ENCODE measurements at regions not wholly inside any gene's neighbourhood (a gene's known extent, or its start where the extent isn't known, plus 50 kb on each side); places are given as distances from the start of the nearest gene placed in this dataset.

- Histone ChIP-seq H3K27ac (ENCODE audit: low read depth, low read length) (peak overlapping the region; percentile 3), H3K4me3 (ENCODE audit: low read depth in 1 of 5, low read length in 5 of 5) (peak overlapping the region in 3 of 5 donors; percentile 7 to 19 (median 10)), H3K27me3 (ENCODE audit: control insufficient read depth in 5 of 5, insufficient read depth in 4 of 5, low read length in 5 of 5) (no peaks in the 10 kb centered on the region), H3K36me3 (ENCODE audit: control insufficient read depth in 5 of 5, insufficient read depth in 5 of 5, low read length in 5 of 5) (no peaks in the 10 kb centered on the region), H3K4me1 (ENCODE audit: control insufficient read depth in 5 of 5, insufficient read depth in 5 of 5, low read length in 5 of 5) (peaks cover 0 to 21% (median 15%) of the 10 kb centered on the region in 5 donors), H3K9ac (ENCODE audit: low read length in 5 of 5) (peak overlapping the region in 1 of 5 donors; percentile 6), H3K9me3 (ENCODE audit: control insufficient read depth in 5 of 5, low read length in 5 of 5) (peaks cover 7 to 21% (median 10%) of the 10 kb centered on the region in 5 donors)
Observed at GRCh38 chr3:59654123-59654479, 604.3 kb upstream of the CFAP20DC start.

DNA sequence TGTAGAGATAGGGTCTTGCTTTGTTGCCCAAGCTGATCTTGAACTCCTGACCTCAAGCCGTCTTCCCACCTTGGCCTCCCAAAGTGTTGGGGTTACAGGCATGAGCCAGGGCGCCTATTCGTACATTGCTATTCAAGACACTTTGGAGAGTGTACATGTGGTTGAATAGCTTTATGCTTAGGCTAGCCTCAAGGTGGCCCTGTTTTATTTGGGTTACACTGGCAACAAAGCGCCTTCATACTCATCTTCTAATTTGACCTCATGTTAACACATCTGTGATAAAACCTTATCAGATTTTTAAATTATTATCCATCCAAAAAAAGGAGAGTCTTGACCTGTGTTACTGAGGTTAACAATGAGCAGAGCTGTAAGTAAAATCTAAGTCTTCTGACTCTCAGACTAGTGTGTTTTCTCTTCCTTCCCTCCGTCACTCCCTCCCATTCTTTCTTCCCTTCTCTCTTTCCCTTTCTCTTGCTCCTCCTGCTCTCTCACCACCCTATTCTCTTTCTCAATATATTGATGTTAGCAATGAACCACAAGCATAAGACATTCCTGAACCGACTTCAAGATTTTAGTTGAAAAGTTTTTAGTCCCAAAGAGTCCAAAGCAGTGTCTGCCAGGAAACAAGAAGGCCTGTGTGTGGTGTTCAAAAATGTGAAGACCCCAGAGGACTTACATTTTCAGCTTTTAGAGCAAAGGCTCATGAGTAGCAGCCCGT, 603.7 kb upstream of the CFAP20DC start:
- H3K27ac ChIP-seq (ENCODE audit: low read depth, low read length): peak overlapping the region; percentile 3
- peak overlapping the region in 1 of 5 donors; percentile 6 for H3K9ac ChIP-seq (ENCODE audit: low read length in 5 of 5)
- H3K9me3 ChIP-seq (ENCODE audit: control insufficient read depth in 5 of 5, low read length in 5 of 5): peaks cover 7 to 26% (median 16%) of the 10 kb centered on the region in 5 donors
- no peaks in the 10 kb centered on the region for H3K27me3 ChIP-seq (ENCODE audit: control insufficient read depth in 5 of 5, insufficient read depth in 4 of 5, low read length in 5 of 5)
- no peaks in the 10 kb centered on the region for H3K36me3 ChIP-seq (ENCODE audit: control insufficient read depth in 5 of 5, insufficient read depth in 5 of 5, low read length in 5 of 5)
- peak overlapping the region in 3 of 5 donors; percentile 7 to 19 (median 10) for H3K4me3 ChIP-seq (ENCODE audit: low read depth in 1 of 5, low read length in 5 of 5)
- H3K4me1 ChIP-seq (ENCODE audit: control insufficient read depth in 5 of 5, insufficient read depth in 5 of 5, low read length in 5 of 5): peaks cover 0 to 21% (median 15%) of the 10 kb centered on the region in 5 donors

- no peak overlapping the region for H3K9ac ChIP-seq (ENCODE audit: low read length in 5 of 5)
- H3K27ac ChIP-seq (ENCODE audit: low read depth, low read length): no peak overlapping the region
- H3K4me1 ChIP-seq (ENCODE audit: control insufficient read depth in 5 of 5, insufficient read depth in 5 of 5, low read length in 5 of 5): peaks cover 0 to 29% (median 20%) of the 10 kb centered on the region in 5 donors
Observed at GRCh38 chr3:59644479-59645402, 594.9 kb upstream of the CFAP20DC start.

DNA sequence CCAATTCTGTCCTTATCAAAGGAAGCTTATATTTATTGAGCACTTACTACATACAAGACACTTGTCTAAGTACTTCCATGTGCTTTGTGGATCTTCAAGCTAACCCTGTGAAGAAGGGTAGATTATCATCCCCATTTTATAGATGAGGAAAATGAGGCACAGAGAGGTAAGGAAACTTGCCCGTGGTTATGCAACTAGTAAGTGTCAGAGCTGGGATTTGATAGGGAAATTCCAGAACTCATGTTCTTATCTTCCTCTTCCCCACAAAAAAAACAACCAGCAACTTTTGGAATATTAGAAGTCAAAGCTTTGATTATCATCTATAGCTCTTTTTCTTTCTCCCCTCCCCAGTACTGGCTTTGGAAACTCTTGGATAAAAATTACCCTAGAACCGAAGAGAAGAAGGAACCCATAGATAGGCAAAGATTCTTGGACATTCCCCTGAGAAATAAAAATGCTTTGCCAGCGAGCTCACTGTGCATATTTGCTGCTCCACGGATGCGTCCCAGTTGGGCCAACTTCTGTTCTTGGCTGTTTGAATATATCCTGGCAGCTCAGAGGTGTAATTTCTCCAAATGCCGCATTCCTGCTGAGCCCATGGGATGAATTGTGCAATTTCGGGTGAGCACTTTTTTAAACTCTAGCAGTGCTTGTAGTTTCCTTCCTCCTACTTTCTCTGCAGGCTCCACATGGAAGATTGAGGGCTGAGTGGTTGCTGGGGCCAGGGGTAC, 591.5 kb upstream of the CFAP20DC start:
- Histone ChIP-seq H3K9me3 (ENCODE audit: control insufficient read depth in 5 of 5, low read length in 5 of 5) (peaks cover 0 to 3% (median 0%) of the 10 kb centered on the region in 5 donors), H3K4me1 (ENCODE audit: control insufficient read depth in 5 of 5, insufficient read depth in 5 of 5, low read length in 5 of 5) (peaks cover 0 to 29% (median 20%) of the 10 kb centered on the region in 5 donors), H3K4me3 (ENCODE audit: low read depth in 1 of 5, low read length in 5 of 5) (no peak overlapping the region), H3K9ac (ENCODE audit: low read length in 5 of 5) (no peak overlapping the region), H3K36me3 (ENCODE audit: control insufficient read depth in 5 of 5, insufficient read depth in 5 of 5, low read length in 5 of 5) (no peaks in the 10 kb centered on the region), H3K27ac (ENCODE audit: low read depth, low read length) (no peak overlapping the region), H3K27me3 (ENCODE audit: control insufficient read depth in 5 of 5, insufficient read depth in 4 of 5, low read length in 5 of 5) (no peaks in the 10 kb centered on the region)

More at GRCh38 chr3:59644479-59645402, 594.9 kb upstream of the CFAP20DC start:
- peaks cover 5 to 15% (median 8%) of the 10 kb centered on the region in 5 donors for H3K9me3 ChIP-seq (ENCODE audit: control insufficient read depth in 5 of 5, low read length in 5 of 5)
- no peaks in the 10 kb centered on the region for H3K36me3 ChIP-seq (ENCODE audit: control insufficient read depth in 5 of 5, insufficient read depth in 5 of 5, low read length in 5 of 5)
- no peaks in the 10 kb centered on the region for H3K27me3 ChIP-seq (ENCODE audit: control insufficient read depth in 5 of 5, insufficient read depth in 4 of 5, low read length in 5 of 5)
- H3K4me3 ChIP-seq (ENCODE audit: low read depth in 1 of 5, low read length in 5 of 5): no peak overlapping the region

- Histone ChIP-seq H3K36me3 (ENCODE audit: control insufficient read depth in 5 of 5, insufficient read depth in 5 of 5, low read length in 5 of 5) (no peaks in the 10 kb centered on the region), H3K9ac (ENCODE audit: low read length in 5 of 5) (no peak overlapping the region), H3K4me1 (ENCODE audit: control insufficient read depth in 5 of 5, insufficient read depth in 5 of 5, low read length in 5 of 5) (peaks cover 0 to 8% (median 0%) of the 10 kb centered on the region in 5 donors), H3K4me3 (ENCODE audit: low read depth in 1 of 5, low read length in 5 of 5) (no peak overlapping the region), H3K27me3 (ENCODE audit: control insufficient read depth in 5 of 5, insufficient read depth in 4 of 5, low read length in 5 of 5) (no peaks in the 10 kb centered on the region), H3K9me3 (ENCODE audit: control insufficient read depth in 5 of 5, low read length in 5 of 5) (peaks cover 0 to 1% (median 0%) of the 10 kb centered on the region in 5 donors), H3K27ac (ENCODE audit: low read depth, low read length) (no peak overlapping the region)
Observed at GRCh38 chr3:59632760-59633573, 583.1 kb upstream of the CFAP20DC start.

DNA sequence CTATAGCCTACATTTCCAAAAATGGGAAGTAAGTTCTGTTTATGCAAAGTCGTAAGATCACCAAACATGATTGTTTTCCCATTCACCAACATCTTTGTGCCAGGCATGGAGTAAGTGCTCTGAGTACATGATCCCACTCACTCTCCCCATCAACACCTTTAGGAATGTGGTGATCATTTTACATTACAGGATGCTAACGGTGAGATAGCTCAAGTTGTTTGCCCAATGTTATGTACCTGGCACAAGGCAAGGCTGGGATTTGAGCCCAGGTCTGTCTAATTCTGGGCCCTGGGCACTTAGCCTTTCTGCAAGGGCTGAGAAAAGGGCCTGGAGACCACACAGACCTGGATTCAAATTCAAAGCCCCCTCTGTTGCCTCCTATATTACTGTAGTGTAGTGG, 581.7 kb upstream of the CFAP20DC start:
- Histone ChIP-seq H3K9ac (ENCODE audit: low read length in 5 of 5) (no peak overlapping the region), H3K4me1 (ENCODE audit: control insufficient read depth in 5 of 5, insufficient read depth in 5 of 5, low read length in 5 of 5) (peaks cover 0 to 8% (median 0%) of the 10 kb centered on the region in 5 donors), H3K4me3 (ENCODE audit: low read depth in 1 of 5, low read length in 5 of 5) (no peak overlapping the region), H3K27me3 (ENCODE audit: control insufficient read depth in 5 of 5, insufficient read depth in 4 of 5, low read length in 5 of 5) (no peaks in the 10 kb centered on the region), H3K27ac (ENCODE audit: low read depth, low read length) (no peak overlapping the region), H3K9me3 (ENCODE audit: control insufficient read depth in 5 of 5, low read length in 5 of 5) (no peaks in the 10 kb centered on the region), H3K36me3 (ENCODE audit: control insufficient read depth in 5 of 5, insufficient read depth in 5 of 5, low read length in 5 of 5) (no peaks in the 10 kb centered on the region)

- Histone ChIP-seq H3K27ac (ENCODE audit: low read depth, low read length) (no peak overlapping the region), H3K9me3 (ENCODE audit: control insufficient read depth in 5 of 5, low read length in 5 of 5) (peaks cover 0 to 2% (median 0%) of the 10 kb centered on the region in 5 donors), H3K27me3 (ENCODE audit: control insufficient read depth in 5 of 5, insufficient read depth in 4 of 5, low read length in 5 of 5) (no peaks in the 10 kb centered on the region), H3K36me3 (ENCODE audit: control insufficient read depth in 5 of 5, insufficient read depth in 5 of 5, low read length in 5 of 5) (no peaks in the 10 kb centered on the region), H3K9ac (ENCODE audit: low read length in 5 of 5) (no peak overlapping the region), H3K4me3 (ENCODE audit: low read depth in 1 of 5, low read length in 5 of 5) (no peak overlapping the region), H3K4me1 (ENCODE audit: control insufficient read depth in 5 of 5, insufficient read depth in 5 of 5, low read length in 5 of 5) (no peaks in the 10 kb centered on the region)
Observed at GRCh38 chr3:59621037-59621436, 571.2 kb upstream of the CFAP20DC start.

DNA sequence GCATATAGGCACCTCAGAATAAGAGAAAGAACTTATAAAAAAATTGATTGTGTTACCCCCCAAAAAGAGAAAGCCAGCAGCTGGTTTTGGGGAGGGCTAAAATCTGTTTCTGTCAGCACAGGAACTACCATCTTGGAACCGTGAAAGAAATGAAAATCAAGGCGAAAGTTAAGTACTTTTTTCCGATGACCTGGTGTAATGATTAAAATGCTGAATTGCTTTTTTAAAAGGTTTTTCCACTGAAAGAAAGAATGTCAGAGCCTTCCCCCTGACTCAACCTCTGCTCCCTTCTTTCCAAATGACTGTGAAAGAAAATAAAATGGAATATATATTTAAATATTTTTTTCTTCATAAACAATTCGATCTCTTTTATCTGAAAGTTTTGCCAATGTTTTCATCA, 570.5 kb upstream of the CFAP20DC start:
- Histone ChIP-seq H3K36me3 (ENCODE audit: control insufficient read depth in 5 of 5, insufficient read depth in 5 of 5, low read length in 5 of 5) (no peaks in the 10 kb centered on the region), H3K4me3 (ENCODE audit: low read depth in 1 of 5, low read length in 5 of 5) (no peak overlapping the region)

DNA sequence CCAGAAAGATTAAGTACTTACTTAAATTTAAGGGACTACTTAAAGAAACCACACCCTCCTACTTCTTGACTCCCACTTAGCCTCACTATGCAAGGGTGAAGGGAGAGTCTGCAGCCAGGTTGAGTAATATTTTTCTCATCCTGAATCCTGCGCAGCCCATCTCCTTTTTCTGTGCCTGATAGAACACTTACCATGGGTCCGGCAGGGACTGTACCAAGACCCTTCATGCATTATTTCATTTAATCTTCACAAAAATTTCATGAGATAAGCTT, 562.6 kb upstream of the CFAP20DC start:
- no peak overlapping the region for H3K4me3 ChIP-seq (ENCODE audit: low read depth in 1 of 5, low read length in 5 of 5)
- H3K36me3 ChIP-seq (ENCODE audit: control insufficient read depth in 5 of 5, insufficient read depth in 5 of 5, low read length in 5 of 5): no peaks in the 10 kb centered on the region
- peaks cover 0 to 31% (median 10%) of the 10 kb centered on the region in 5 donors for H3K4me1 ChIP-seq (ENCODE audit: control insufficient read depth in 5 of 5, insufficient read depth in 5 of 5, low read length in 5 of 5)
- no peak overlapping the region for H3K9ac ChIP-seq (ENCODE audit: low read length in 5 of 5)
- H3K27me3 ChIP-seq (ENCODE audit: control insufficient read depth in 5 of 5, insufficient read depth in 4 of 5, low read length in 5 of 5): no peaks in the 10 kb centered on the region
- no peak overlapping the region for H3K27ac ChIP-seq (ENCODE audit: low read depth, low read length)
- H3K9me3 ChIP-seq (ENCODE audit: control insufficient read depth in 5 of 5, low read length in 5 of 5): no peaks in the 10 kb centered on the region

More for the DNA sequence above, 570.5 kb upstream of the CFAP20DC start:
- Histone ChIP-seq H3K27ac (ENCODE audit: low read depth, low read length) (no peak overlapping the region), H3K27me3 (ENCODE audit: control insufficient read depth in 5 of 5, insufficient read depth in 4 of 5, low read length in 5 of 5) (no peaks in the 10 kb centered on the region), H3K9me3 (ENCODE audit: control insufficient read depth in 5 of 5, low read length in 5 of 5) (peaks cover 0 to 2% (median 0%) of the 10 kb centered on the region in 5 donors), H3K9ac (ENCODE audit: low read length in 5 of 5) (no peak overlapping the region), H3K4me1 (ENCODE audit: control insufficient read depth in 5 of 5, insufficient read depth in 5 of 5, low read length in 5 of 5) (no peaks in the 10 kb centered on the region)
